ENCODE measurements at regions not wholly inside any gene's neighbourhood (a gene's known extent, or its start where the extent isn't known, plus 50 kb on each side); places are given as distances from the start of the nearest gene placed in this dataset.

DNA sequence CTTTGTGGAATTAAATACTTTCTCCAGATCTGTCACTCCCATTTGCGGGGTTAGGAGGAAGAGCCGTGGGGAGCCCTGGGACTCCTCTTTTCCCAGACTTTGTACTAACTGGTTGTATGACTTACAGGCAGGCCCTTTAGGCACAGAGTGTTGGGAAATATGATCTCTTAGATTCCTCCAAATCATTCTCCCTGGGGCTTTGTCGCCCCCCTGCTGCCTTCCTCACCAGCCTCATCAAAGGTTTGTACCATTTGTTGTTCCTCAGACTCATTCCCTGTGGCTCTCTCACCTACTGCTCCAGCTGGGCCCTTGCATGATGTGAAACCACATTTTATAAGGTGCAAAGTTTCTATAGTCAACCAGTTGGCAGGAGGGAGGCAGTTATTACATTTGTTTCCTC, 56.4 kb downstream of the CRYGS start:
- no peak overlapping the region for H3K4me3 ChIP-seq (ENCODE audit: low read depth, low read length)

DNA sequence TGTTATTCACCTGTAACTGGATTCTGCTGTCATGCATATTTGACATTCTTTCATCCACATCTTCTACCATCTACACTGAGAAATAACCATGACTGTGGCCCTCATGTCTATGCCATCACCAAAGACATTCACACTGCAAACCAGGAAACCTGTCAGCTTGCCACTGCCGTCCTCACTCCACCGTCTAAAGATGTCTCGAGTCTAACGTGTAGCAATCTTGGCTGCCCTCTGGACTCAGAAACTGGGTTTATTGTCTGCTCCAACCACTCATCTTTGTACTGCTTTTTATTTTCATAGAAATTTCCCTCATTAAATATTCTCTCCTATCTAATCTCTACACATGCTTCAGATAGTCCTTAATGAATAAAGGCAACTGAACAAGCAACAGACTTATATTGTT, 57.1 kb downstream of the CRYGS start:
- no peak overlapping the region for H3K4me3 ChIP-seq (ENCODE audit: low read depth, low read length)
- TF ChIP-seq, protein P1, sequence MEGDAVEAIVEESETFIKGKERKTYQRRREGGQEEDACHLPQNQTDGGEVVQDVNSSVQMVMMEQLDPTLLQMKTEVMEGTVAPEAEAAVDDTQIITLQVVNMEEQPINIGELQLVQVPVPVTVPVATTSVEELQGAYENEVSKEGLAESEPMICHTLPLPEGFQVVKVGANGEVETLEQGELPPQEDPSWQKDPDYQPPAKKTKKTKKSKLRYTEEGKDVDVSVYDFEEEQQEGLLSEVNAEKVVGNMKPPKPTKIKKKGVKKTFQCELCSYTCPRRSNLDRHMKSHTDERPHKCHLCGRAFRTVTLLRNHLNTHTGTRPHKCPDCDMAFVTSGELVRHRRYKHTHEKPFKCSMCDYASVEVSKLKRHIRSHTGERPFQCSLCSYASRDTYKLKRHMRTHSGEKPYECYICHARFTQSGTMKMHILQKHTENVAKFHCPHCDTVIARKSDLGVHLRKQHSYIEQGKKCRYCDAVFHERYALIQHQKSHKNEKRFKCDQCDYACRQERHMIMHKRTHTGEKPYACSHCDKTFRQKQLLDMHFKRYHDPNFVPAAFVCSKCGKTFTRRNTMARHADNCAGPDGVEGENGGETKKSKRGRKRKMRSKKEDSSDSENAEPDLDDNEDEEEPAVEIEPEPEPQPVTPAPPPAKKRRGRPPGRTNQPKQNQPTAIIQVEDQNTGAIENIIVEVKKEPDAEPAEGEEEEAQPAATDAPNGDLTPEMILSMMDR (IDR thresholded peaks at IDR 0.05; ENCODE audit: low read depth, low read length), result no peak
- TF ChIP-seq POLR2A (IDR thresholded peaks at IDR 0.05; ENCODE audit: extremely low read depth, insufficient read length) (no peak), MYC (IDR thresholded peaks at IDR 0.05; ENCODE audit: low read depth, low read length) (no peak)
- DNase-seq (ENCODE audit: low read depth), result no peak

More for the DNA sequence above, 56.4 kb downstream of the CRYGS start:
- TF ChIP-seq, protein P1 (IDR thresholded peaks at IDR 0.05; ENCODE audit: low read depth, low read length), result no peak
- TF ChIP-seq POLR2A (IDR thresholded peaks at IDR 0.05; ENCODE audit: extremely low read depth, insufficient read length), result no peak
- TF ChIP-seq, protein P2, sequence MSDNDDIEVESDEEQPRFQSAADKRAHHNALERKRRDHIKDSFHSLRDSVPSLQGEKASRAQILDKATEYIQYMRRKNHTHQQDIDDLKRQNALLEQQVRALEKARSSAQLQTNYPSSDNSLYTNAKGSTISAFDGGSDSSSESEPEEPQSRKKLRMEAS (IDR thresholded peaks at IDR 0.05; ENCODE audit: low read depth, low read length), result no peak
- TF ChIP-seq MYC (IDR thresholded peaks at IDR 0.05; ENCODE audit: low read depth, low read length), result no peak
- peak; percentile 37 for DNase-seq (ENCODE audit: low read depth)

DNA sequence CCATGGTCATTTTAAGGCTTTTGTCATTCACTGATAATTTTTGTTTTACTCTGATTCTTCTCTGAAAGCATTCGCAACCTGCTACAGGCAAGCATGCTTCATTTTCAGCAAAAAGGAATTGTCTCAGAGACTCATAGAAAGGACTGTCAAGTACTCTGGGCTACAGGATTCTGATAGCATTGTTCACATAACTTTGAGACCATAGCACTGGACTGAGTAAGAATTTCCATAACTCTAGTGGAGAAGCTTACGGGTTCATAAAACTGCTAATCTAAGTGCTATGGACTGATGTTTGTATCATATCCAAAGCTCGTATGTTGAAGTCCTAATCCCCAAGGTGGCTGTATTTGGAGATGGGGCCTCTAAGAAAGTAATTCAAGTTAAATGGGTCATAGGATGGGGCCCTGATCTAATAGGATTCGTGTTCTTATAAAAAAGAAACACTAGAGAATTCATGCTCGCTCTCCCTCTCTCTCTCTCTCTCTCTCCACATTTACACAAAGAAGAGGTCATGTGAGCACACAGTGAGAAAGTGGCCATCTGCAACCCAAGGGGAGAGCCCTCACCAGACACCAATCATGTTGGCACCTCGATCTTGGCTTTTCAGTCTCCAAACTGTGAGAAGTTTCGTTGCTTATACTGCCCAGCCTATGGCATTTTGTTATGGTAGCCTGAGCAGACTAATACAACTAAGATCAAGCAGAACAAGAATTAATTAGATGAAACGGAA, 60.4 kb downstream of the CRYGS start:
- no peak overlapping the region for H3K4me3 ChIP-seq (ENCODE audit: low read depth, low read length)
- TF ChIP-seq MYC (IDR thresholded peaks at IDR 0.05; ENCODE audit: low read depth, low read length) (no peak), POLR2A (IDR thresholded peaks at IDR 0.05; ENCODE audit: extremely low read depth, insufficient read length) (no peak)
- TF ChIP-seq, protein P2 (IDR thresholded peaks at IDR 0.05; ENCODE audit: low read depth, low read length), result no peak
- TF ChIP-seq, protein P1 (IDR thresholded peaks at IDR 0.05; ENCODE audit: low read depth, low read length), result no peak
- no peak for DNase-seq (ENCODE audit: low read depth)

DNA sequence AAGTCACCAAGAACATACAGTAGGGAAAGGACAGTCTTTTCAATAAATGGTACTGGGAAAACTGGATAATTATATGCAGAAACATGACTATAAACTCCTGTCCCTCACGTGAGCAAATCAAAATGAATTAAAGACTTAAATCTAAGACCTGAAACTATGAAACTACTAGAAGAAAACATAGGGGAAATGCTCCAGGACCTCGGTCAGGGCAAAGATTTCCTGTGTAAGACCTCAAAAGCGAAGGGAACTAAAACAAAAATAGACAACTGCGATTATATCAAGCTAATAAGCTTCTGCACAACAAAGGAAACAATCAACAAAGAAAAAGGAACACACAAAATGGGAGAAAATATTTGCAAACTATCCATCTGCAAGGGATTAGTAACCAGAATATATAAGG, 62.7 kb downstream of the CRYGS start:
- TF ChIP-seq, protein P2 (IDR thresholded peaks at IDR 0.05; ENCODE audit: low read depth, low read length), result no peak
- DNase-seq (ENCODE audit: low read depth), result no peak
- H3K4me3 ChIP-seq (ENCODE audit: low read depth, low read length), result no peak overlapping the region

DNA sequence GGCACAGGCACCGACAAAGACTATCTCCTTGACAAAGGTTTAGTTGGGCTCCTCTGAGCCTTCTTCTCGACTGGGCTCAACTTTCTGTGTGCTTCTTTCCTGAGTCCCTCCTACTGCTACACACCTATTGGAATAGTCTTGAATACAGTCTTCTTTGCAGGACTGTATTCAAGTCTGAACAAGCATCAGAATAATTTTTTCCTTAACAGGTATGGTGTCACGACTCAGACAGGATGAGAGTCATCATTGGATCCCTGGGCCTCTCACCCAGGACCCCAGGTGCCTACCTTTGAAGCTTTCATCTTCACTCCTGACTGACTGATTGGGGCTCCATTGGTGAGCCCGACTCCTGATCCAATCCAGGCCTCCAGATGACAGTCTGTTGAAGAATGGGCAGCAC, 66.3 kb downstream of the CRYGS start:
- TF ChIP-seq POLR2A (IDR thresholded peaks at IDR 0.05; ENCODE audit: extremely low read depth, insufficient read length), result no peak
- TF ChIP-seq MYC (IDR thresholded peaks at IDR 0.05; ENCODE audit: low read depth, low read length), result no peak
- TF ChIP-seq, protein P1 (IDR thresholded peaks at IDR 0.05; ENCODE audit: low read depth, low read length), result no peak
- TF ChIP-seq, protein P2 (IDR thresholded peaks at IDR 0.05; ENCODE audit: low read depth, low read length), result no peak
- DNase-seq (ENCODE audit: low read depth), result no peak
- H3K4me3 ChIP-seq (ENCODE audit: low read depth, low read length), result no peak overlapping the region

DNA sequence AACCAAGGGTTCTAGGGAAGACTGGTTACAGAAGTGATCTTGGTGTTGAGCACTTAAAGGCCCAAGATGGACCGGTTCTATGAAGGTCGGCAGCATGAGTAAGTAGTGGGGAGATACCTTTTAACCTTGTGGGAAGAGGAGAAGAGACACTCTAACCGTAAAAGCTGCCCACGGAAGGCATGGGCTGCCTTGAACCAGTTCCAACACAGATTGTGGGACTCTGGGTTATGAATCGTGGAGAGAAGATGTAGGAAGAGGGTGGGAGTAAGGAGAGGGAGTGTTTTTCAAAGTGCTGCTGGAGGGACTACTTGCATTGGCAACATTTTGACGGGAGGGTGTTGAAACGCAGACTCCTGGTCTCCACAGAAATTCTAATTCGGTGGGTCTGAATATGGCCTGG, 67.1 kb downstream of the CRYGS start:
- TF ChIP-seq, protein P2 (IDR thresholded peaks at IDR 0.05; ENCODE audit: low read depth, low read length), result no peak
- TF ChIP-seq, protein P1 (IDR thresholded peaks at IDR 0.05; ENCODE audit: low read depth, low read length), result no peak
- TF ChIP-seq MYC (IDR thresholded peaks at IDR 0.05; ENCODE audit: low read depth, low read length) (no peak), POLR2A (IDR thresholded peaks at IDR 0.05; ENCODE audit: extremely low read depth, insufficient read length) (no peak)
- no peak overlapping the region for H3K4me3 ChIP-seq (ENCODE audit: low read depth, low read length)
- DNase-seq (ENCODE audit: low read depth), result no peak

Data from NB4 (cell line).